GM21381 (cell line): ENCODE measurements at regions not wholly inside any gene's neighbourhood (a gene's known extent, or its start where the extent isn't known, plus 50 kb on each side); places are given as distances from the start of the nearest gene placed in this dataset.
A peak's percentile ranks its signal among the peaks of the same experiment; 100 is the strongest.

ENCODE experiments used
- ATAC-seq: cut with Tn5 transposase; IDR thresholded peaks from one replicate; pipeline ENCODE4 v1.9.1; 2021; ENCODE audit warnings: mild to moderate bottlenecking, moderate library complexity; ENCODE audit not compliant: unreplicated experiment

GRCh38 chr2:160994141-160995002, 165.9 kb upstream of the TANK start:
- ATAC-seq = peak; percentile 87

- no peak for ATAC-seq
Observed at GRCh38 chr2:160996584-160996983, 163.6 kb upstream of the TANK start.

DNA sequence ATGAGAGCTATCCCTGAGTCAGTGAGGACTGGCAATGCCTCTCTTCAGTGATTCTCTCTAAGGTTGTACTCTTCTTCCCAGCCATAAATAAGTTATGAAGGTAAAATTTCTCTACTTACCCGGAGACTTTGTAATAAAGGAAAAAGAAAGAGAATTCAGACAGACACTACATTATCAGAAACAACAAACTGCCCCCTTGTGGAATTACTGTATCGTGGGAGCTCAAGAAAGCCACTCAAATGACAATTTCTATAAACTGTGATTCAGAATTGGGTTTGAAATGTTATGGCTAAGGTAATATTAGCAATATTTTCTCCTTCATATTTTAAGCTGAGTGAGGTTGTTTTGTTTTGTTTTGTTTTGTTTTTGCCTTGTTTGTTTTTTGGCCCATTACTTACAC, 155.8 kb upstream of the TANK start:
- no peak for ATAC-seq

GRCh38 chr2:161005170-161005569, 155.1 kb upstream of the TANK start:
- no peak for ATAC-seq

DNA sequence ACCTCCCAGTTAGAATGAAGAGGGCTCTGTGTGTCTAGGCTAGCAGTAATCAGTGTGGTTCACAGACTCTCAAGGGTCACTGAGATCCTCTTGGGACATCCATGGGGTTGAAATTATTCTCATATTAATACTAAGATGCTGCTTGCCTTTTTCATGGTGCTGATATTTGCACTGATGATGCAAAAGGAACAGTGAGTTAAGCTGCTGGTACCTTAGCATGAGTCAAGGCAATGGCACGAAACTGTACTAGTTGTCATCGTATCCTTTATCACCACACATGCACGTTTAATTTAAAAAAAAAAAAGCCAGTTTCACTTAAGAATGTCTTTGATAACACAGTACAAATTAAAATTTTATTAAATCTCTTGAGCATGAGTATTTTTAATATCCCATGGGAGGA, 151.9 kb upstream of the TANK start:
- no peak for ATAC-seq

GRCh38 chr2:161010503-161011015, 149.7 kb upstream of the TANK start:
- no peak for ATAC-seq

- no peak for ATAC-seq
Observed at GRCh38 chr2:161017780-161018470, 142.3 kb upstream of the TANK start.

GRCh38 chr2:161019311-161019710, 140.9 kb upstream of the TANK start:
- ATAC-seq = no peak

DNA sequence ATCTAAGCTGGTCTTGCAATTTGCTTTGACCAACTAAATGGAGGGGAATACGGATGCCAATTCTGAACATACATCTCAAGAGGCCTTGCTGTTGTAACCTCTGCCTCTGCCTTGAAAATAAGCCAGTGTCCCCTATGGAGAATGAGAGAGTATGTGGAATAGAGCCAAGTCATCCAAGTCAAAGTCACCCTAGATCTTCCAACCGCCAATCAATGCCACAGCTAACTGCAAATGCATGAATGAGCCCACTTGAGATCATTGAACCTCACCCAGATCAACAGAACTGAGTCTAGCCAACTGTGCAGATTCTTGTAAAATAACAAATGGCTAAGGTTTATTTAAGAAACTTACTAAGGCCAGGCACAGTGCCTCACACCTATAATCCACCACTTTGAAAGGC, 139.8 kb upstream of the TANK start:
- ATAC-seq = no peak

- ATAC-seq = no peak
Observed at GRCh38 chr2:161028581-161028980, 131.6 kb upstream of the TANK start.

GRCh38 chr2:161029321-161029720, 130.9 kb upstream of the TANK start:
- no peak for ATAC-seq

GRCh38 chr2:161030260-161031063, 129.8 kb upstream of the TANK start:
- ATAC-seq = no peak

- no peak for ATAC-seq
Observed at GRCh38 chr2:161031511-161031910, 128.7 kb upstream of the TANK start.

DNA sequence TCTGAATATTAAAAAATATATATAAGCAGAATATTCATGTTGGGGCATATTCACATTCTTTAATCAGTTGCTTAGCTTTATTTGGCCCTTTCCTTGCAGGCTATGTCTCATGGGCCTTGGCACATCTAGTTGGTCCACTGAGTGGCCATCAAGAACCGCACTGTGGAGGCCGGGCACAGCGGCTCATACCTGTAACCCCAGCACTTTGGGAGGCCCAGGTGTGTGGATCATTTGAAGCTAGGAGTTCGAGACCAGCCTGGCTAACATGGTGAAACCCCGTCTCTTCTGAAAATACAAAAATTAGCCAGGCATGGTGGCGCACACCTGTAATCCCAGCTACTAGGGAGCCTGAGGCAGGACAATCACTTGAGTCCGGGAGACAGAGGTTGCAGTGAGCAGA, 127.6 kb upstream of the TANK start:
- ATAC-seq = no peak

DNA sequence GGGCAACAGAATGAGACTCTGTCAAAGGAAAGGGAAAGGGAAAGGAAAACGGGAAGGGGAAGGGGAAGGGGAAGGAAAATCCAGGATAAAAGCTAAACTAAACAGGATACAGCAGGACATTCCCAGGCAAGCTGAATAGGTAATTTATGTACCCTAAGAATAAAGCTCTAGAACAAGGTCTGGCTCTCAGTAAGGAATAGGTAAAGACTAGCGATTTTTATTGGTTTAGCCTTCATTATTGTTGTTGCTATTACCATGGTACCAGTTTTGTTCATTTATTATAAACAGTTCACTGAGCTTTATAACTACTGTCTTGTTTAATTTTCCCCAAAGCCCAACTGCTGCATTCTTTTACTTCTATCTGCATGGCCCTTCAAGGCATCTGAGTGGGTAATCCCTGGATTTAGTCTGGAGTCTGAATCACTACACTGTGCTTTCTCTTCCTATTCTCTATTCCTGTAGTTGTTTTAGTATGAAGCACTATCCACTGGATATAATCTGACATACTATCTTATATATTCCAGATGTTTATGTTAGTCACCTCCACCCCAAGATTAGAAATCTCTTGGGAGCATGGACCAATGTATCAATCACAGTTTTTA, 127.1 kb upstream of the TANK start:
- ATAC-seq = no peak

GRCh38 chr2:161036926-161037325, 123.3 kb upstream of the TANK start:
- no peak for ATAC-seq

- no peak for ATAC-seq
Observed at GRCh38 chr2:161039071-161039470, 121.2 kb upstream of the TANK start.

DNA sequence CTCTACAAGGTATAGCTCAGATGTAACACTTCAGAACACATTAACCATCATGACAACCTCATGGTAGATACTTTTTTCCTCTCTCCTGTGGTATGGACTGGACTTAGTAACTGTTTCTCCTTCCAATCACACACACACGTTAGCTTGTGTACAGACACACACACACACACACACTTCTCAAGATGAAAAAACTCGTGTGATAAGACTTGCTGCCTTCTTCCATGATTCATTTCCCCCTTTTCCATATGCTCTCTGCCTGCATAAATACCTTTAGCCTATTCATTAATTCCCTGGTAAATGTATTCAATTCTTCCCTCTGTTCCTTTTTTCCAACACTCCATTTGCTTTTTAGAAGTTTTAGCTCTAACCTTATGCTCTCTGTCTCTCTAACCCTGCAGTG, 118.9 kb upstream of the TANK start:
- no peak for ATAC-seq

- ATAC-seq = no peak
Observed at GRCh38 chr2:161042990-161043625, 117.1 kb upstream of the TANK start.

DNA sequence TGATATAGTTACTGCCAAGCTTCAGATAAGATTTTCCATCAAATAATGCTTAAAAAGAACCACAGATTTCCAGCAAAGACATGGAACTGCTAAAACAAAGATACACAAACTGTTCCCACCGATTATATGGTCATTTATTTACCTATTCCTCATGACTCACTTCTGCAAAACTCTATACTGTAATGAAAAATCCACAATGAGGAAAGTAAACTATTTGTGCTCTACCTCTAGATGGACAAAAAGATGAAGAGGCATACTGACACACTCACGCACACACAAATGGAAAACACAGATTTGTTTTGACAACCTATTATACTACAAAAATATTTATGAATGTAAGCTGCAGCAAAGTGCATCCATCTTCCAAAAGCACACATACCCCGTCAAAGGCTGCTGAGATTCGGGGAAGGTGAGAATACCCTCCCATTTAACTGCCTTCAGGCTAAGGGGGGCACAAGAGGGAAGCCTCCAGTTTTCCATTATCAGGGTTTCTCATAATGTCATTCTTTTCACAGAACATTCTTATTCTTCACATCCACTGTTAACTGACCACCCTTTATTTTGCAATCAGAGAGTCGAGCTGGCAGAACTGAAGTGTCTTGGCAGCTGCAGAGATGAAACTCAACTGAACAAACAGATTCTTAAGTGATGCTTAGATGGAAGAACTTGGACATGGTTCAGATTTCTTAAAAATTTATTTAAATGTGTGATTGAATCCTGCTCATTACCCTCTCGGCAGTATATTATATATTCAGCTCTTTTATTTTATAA, 115.9 kb upstream of the TANK start:
- no peak for ATAC-seq
